ENCODE measurements at regions not wholly inside any gene's neighbourhood (a gene's known extent, or its start where the extent isn't known, plus 50 kb on each side); places are given as distances from the start of the nearest gene placed in this dataset.

DNA sequence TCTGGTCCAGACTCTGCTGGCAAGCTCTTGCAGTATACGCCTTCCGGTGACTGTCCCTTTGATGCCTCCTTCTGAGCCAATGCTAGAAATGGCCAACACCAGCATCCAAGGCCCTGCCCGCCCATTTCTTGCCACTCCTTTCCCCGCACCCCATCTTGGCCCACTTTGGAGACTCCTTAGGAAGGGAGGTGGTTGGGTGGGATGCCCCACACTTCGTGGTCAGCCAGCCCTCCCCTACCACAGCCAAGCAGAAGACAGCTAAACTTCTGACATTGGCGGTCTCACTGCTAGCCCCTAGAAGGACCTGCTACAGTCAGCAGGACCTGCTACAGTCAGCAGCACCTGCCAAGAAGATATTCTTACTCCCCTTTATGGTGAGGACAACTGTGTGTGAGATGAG lies 73.5 kb upstream of the CLDN14 start:
- TF ChIP-seq, protein P1, sequence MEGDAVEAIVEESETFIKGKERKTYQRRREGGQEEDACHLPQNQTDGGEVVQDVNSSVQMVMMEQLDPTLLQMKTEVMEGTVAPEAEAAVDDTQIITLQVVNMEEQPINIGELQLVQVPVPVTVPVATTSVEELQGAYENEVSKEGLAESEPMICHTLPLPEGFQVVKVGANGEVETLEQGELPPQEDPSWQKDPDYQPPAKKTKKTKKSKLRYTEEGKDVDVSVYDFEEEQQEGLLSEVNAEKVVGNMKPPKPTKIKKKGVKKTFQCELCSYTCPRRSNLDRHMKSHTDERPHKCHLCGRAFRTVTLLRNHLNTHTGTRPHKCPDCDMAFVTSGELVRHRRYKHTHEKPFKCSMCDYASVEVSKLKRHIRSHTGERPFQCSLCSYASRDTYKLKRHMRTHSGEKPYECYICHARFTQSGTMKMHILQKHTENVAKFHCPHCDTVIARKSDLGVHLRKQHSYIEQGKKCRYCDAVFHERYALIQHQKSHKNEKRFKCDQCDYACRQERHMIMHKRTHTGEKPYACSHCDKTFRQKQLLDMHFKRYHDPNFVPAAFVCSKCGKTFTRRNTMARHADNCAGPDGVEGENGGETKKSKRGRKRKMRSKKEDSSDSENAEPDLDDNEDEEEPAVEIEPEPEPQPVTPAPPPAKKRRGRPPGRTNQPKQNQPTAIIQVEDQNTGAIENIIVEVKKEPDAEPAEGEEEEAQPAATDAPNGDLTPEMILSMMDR (IDR thresholded peaks at IDR 0.05; ENCODE audit: low read length, missing control alignments): no peak
- H3K4me3 ChIP-seq (replicated peaks; ENCODE audit: low read depth, low read length): no peak overlapping the region
- DNase-seq (ENCODE audit: low read depth): no peak

DNA sequence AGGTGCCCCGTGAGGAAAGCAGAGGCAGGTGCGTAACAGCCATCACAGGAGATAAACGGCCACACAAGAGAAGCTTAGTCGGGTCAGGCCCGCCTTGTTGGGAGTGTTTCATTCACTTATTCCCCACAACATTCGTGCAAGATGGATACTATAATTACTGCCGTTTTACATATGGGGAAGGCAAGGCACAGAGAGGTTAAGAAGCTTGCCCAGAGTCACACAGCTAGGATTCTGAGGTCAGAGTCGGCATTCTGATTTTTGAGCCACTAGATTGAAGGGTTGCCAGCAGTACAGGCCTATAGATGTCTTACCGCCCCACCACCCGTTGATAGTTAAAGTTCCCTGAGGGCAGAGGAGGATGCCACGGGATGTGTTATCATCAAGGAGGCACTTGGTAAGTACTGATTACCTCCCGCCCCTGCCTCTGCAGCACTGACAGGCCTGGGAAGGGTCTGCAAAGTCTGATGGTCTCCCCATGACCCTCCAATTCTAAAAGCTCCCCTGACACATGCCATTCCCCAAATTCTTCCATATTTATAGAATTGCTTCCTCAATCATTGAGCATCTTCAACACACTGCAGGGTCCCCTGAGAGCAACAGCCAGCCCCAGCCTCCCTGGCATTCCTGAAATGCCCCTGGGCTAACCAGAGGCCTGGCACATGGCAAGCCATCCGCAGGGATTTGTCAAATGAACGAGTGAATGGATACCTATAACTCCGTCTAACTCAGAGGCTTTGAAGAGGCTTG lies 74.7 kb upstream of the CLDN14 start:
- TF ChIP-seq, protein P1 (IDR thresholded peaks at IDR 0.05; ENCODE audit: low read length, missing control alignments): no peak
- no peak for DNase-seq (ENCODE audit: low read depth)
- no peak overlapping the region for H3K4me3 ChIP-seq (replicated peaks; ENCODE audit: low read depth, low read length)

DNA sequence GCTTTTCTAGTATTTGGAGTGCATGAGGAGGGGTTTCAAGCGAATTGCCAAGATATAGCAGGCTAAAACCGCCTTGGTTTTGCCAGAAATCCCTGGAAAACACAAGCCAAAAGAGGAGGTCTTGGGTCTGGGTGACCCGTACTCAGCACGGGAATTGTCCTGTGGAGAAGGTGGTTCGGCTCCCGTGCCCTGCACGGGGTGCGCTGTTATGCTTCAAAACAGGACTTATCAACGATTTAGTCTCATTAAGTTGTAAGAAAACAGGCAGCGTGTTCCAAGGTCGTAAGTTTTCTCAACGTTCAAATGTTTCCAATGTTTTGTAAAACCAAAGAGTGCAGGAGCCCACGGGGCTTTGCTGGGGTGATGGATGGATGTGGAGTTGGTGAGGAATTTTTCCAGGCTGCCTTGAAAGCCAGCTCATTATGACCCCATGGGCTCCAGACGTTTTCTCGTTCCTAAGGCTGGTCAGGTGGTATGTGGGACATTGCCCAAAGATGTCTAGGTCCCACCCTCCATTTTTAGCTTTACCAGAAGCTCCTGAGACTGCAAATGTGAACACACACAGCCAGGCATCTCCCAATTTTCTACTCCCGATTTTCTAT lies 75.4 kb upstream of the CLDN14 start:
- H3K4me3 ChIP-seq (replicated peaks; ENCODE audit: low read depth, low read length): no peak overlapping the region
- TF ChIP-seq, protein P1 (IDR thresholded peaks at IDR 0.05; ENCODE audit: low read length, missing control alignments): no peak
- DNase-seq (ENCODE audit: low read depth): no peak

DNA sequence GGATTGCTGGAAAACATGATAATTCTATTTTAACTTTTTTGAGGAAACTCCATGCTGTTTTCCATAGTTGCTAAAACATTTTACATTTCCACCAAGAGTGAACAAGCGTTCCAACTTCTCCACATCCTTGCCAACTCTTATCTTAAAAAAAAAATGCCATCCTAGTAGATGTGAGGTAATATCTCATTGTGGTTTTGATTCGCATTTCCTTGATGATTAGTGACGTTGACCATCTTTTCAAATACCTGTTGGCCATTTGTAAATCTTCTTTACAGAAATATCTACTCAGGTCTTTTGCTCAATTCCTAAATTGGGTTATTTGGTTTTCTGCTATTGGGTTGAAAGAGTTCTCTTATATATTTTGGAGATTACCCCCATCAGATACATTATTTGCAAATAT lies 77.4 kb upstream of the CLDN14 start:
- TF ChIP-seq, protein P1 (IDR thresholded peaks at IDR 0.05; ENCODE audit: low read length, missing control alignments): no peak
- peak; percentile 21 for DNase-seq (ENCODE audit: low read depth)
- no peak overlapping the region for H3K4me3 ChIP-seq (replicated peaks; ENCODE audit: low read depth, low read length)

DNA sequence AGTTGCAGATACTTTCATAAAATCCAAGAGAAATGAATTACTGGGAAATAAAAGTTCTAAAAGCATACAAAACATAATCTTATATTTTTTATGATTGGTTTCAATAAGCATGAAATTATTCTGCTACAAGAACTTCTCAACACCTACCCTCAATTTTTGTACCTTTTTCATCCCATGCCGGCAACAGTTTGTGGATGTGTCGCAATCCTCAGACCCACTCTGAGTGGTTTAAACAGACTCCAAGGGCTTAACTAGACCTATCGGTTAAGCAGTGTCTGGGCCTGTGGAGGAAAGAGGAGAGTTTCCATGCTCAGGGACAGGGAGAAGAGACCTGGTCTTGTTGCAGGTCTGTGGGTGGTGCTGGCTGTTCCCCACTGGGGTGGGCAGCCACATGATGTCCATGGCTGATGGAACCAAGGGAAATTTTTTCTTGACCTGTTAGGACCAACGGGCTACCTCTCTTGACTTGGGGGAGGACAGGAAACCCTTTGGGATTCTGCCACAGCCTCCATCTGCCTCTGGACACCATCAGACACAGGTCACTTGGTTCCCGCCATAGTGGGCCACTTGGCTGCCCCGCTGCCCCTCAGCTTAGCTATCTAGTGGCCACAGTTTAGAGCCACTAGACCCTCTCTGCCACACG lies 81.1 kb upstream of the CLDN14 start:
- H3K4me3 ChIP-seq (replicated peaks; ENCODE audit: low read depth, low read length): no peak overlapping the region
- TF ChIP-seq, protein P1 (IDR thresholded peaks at IDR 0.05; ENCODE audit: low read length, missing control alignments): no peak
- DNase-seq (ENCODE audit: low read depth): no peak

DNA sequence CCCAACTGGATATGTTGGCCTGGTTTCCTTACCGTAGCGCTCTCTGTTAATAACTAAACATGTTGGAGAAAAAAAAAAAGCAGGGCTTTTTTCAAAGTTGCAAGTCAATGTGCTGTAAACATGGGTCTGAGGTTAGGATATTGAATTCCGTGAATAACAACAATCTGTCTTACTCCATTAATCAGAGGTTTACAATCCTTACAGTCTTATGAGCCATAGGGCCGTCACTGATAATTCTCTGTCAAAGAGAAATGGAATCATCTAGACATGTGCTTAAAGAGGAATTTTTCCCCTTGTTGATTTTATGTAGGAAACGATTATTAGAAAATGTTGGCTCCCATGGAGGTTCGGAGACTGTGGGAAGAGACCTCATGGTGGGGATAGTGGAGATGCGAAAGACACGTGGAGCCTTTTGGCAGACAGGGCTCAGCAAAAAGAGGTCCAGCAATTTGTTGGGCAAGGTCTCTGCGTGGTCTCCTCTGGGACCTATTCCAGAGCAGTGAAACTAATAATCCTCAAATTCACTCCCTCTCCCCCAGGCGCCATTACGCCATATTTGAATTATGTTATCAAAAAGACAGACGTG lies 83.5 kb upstream of the CLDN14 start:
- no peak overlapping the region for H3K4me3 ChIP-seq (replicated peaks; ENCODE audit: low read depth, low read length)
- no peak for DNase-seq (ENCODE audit: low read depth)
- TF ChIP-seq, protein P1 (IDR thresholded peaks at IDR 0.05; ENCODE audit: low read length, missing control alignments): no peak

Measured in fibroblast of pulmonary artery (primary cell).